Adipocyte (in vitro differentiated cells): ENCODE measurements at regions not wholly inside any gene's neighbourhood (a gene's known extent, or its start where the extent isn't known, plus 50 kb on each side); places are given as distances from the start of the nearest gene placed in this dataset.

Experiments
- DNase-seq: peaks from one replicate; pipeline ENCODE4 v3.0.0-alpha.2; 2015; ENCODE audit warnings: low read depth
- H3K27me3 ChIP-seq: replicated peaks from 2 replicates; pipeline ENCODE4 v1.7.0; 2013; ENCODE audit warnings: mild to moderate bottlenecking, low read length, moderate library complexity; ENCODE audit not compliant: control insufficient read depth, insufficient read depth
- H3K36me3 ChIP-seq: 2 replicates; pipeline ENCODE4 v1.7.0; 2013; ENCODE audit warnings: low read length, mild to moderate bottlenecking, moderate library complexity; ENCODE audit not compliant: control insufficient read depth, insufficient read depth, severe bottlenecking
- H3K4me1 ChIP-seq: 2 replicates; pipeline ENCODE4 v1.7.0; 2013; ENCODE audit warnings: mild to moderate bottlenecking, low read length, moderate library complexity; ENCODE audit not compliant: control insufficient read depth, insufficient read depth
- H3K4me3 ChIP-seq: 2 replicates; pipeline ENCODE4 v1.7.0; 2013; ENCODE audit warnings: mild to moderate bottlenecking, low read length, moderate library complexity
- H3K9ac ChIP-seq: 2 replicates; pipeline ENCODE4 v1.7.0; 2013; ENCODE audit warnings: mild to moderate bottlenecking, low read length, moderate library complexity
- H3K9me3 ChIP-seq: 2 replicates; pipeline ENCODE4 v1.7.0; 2013; ENCODE audit warnings: mild to moderate bottlenecking, low read length, moderate library complexity; ENCODE audit not compliant: control insufficient read depth

DNA sequence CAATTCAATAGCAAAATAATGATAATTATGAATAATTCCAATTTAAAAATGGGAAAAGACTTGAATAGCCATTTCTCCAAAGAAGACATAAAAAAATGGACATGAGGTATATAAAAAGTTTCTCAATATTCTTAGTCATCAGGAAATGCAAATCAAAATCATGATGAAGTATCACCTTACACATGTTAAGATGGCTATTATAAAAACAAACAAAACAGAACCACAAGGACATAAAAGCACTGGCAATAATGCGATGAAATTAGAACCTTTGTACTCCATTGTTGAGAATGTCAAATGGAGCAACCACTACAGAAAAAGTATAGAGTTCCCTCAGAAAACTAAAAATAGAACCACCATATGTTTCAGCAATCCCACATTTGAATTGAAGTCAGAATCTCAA, 1186.1 kb downstream of the SLITRK5 start:
- no peaks in the 10 kb centered on the region for H3K4me1 ChIP-seq

DNA sequence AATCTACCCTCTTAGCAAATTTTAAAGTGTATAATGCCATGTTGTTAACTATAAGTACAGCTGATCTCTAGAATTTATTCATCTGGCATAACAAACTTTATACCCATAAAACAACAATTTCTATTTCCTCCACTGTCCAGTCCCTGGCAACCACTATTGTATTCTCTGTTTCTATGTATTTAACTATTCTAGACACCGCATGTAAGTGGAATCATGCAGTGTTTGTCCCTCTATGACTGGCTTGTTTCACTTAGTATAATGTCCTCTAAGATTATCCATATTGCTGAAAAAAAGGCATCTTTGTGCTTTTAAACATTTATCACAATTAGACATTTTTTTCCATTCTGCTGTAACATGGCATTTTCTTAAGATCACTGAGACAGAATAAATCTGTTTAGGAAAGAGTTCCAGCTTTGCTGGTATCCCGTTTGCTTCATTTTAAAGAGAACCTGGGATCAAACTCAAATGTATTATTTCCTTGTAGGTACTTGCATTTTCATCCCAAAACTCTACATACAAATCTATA, 1191.0 kb downstream of the SLITRK5 start:
- Histone ChIP-seq H3K4me3 (no peak overlapping the region), H3K27me3 (no peaks in the 10 kb centered on the region), H3K36me3 (no peaks in the 10 kb centered on the region), H3K4me1 (no peaks in the 10 kb centered on the region), H3K9ac (no peak overlapping the region), H3K9me3 (peaks cover 2% of the 10 kb centered on the region)
- no peak for DNase-seq

More for the DNA sequence above, 1186.1 kb downstream of the SLITRK5 start:
- H3K4me3 ChIP-seq, result no peak overlapping the region
- H3K9ac ChIP-seq, result no peak overlapping the region
- H3K9me3 ChIP-seq, result peaks cover 11% of the 10 kb centered on the region
- no peaks in the 10 kb centered on the region for H3K36me3 ChIP-seq
- DNase-seq, result no peak
- H3K27me3 ChIP-seq, result no peaks in the 10 kb centered on the region

DNA sequence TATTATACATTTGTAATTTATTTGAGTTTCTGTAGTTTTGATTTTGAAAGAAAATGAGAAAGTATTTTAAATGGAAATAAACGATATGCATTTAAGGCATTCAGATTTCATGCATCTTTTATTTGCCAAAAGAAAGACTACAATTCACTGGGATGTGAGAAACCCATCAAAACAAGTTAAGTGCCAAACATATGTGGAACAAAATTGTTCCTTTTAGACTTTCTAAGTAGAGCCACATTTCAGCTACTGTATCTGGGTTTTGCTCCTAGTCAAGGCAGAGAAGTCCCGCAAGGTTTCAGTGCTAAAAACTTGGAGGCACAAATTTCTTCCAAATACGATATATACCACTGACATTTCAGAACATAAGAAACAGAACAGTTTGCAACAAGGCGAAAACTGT, 1191.9 kb downstream of the SLITRK5 start:
- H3K9ac ChIP-seq, result no peak overlapping the region
- H3K4me3 ChIP-seq, result no peak overlapping the region
- no peaks in the 10 kb centered on the region for H3K36me3 ChIP-seq
- H3K9me3 ChIP-seq, result peaks cover 2% of the 10 kb centered on the region
- H3K27me3 ChIP-seq, result no peaks in the 10 kb centered on the region
- no peaks in the 10 kb centered on the region for H3K4me1 ChIP-seq
- DNase-seq, result no peak

DNA sequence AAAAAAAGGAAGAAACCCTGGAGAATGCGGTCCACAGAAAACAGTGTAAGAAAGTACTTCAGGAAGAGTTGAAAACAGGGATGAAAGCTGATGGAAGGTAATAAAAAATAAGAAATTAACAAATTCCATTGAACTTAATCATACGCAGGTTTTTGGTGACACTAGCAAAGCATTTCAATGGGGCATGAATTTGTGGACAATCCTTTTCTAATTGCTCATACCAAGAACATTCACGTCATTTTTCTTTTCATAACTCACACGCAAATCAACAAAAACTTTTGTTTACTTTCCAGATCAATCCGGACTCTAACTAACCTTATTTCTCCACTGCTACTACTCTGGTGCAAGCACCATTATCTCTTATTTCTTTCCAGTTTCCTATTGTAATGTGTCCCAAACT, 1195.0 kb downstream of the SLITRK5 start:
- DNase-seq, result no peak
- no peak overlapping the region for H3K4me3 ChIP-seq
- no peaks in the 10 kb centered on the region for H3K4me1 ChIP-seq
- no peaks in the 10 kb centered on the region for H3K27me3 ChIP-seq
- H3K9ac ChIP-seq, result no peak overlapping the region
- H3K36me3 ChIP-seq, result no peaks in the 10 kb centered on the region
- H3K9me3 ChIP-seq, result no peaks in the 10 kb centered on the region

DNA sequence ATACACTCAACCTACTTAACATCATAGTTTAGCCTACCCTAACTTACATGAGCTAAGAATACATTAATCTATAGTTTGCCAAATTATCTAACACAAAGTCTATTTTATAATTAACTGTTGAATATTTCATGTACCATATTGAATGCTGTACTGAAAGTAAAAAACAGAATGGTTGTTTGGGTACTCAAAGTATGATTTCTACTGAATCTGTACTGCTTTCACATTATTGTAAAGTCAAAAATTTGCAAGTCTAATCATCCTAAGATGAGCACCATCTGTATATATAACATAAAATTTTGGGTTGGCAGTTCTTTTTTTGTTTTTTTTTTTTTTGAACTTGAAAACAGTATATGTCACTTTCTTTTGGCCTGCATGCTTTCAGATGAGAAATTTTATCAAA, 1212.6 kb downstream of the SLITRK5 start:
- Histone ChIP-seq H3K36me3 (no peaks in the 10 kb centered on the region), H3K9ac (no peak overlapping the region), H3K9me3 (no peaks in the 10 kb centered on the region), H3K4me3 (no peak overlapping the region), H3K4me1 (no peaks in the 10 kb centered on the region), H3K27me3 (no peaks in the 10 kb centered on the region)
- DNase-seq, result no peak

DNA sequence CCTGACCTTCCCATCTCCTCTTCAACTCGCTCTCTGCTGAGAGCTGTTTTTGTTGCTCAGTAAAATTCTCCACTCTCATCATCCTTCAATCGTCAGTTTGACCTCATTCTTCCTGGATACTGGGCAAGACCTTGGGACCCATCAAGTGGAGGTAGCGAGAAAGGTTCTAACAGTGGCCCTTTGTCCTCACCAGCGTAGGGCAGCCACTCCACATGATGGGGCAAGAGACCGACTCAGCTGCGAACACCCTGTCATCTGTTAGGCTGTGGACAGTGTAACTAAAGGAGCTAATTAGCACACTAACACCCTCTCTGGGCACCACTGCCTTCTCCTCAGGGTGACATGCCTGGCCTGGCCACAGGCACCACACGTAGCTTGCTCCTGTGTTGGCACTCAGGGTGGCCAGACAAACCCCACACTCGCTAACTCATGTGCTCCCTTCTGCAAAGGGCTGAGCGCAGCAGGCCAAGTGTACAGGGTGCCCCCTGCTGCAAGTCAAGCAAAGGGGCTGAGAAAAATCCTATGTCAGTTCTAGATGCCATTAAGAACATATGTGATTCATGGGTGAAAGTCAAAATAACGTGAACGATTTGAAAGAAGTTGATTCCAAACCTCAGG, 1216.0 kb downstream of the SLITRK5 start:
- Histone ChIP-seq H3K9ac (no peak overlapping the region), H3K27me3 (no peaks in the 10 kb centered on the region), H3K36me3 (no peaks in the 10 kb centered on the region), H3K9me3 (no peaks in the 10 kb centered on the region), H3K4me1 (no peaks in the 10 kb centered on the region), H3K4me3 (no peak overlapping the region)
- no peak for DNase-seq

DNA sequence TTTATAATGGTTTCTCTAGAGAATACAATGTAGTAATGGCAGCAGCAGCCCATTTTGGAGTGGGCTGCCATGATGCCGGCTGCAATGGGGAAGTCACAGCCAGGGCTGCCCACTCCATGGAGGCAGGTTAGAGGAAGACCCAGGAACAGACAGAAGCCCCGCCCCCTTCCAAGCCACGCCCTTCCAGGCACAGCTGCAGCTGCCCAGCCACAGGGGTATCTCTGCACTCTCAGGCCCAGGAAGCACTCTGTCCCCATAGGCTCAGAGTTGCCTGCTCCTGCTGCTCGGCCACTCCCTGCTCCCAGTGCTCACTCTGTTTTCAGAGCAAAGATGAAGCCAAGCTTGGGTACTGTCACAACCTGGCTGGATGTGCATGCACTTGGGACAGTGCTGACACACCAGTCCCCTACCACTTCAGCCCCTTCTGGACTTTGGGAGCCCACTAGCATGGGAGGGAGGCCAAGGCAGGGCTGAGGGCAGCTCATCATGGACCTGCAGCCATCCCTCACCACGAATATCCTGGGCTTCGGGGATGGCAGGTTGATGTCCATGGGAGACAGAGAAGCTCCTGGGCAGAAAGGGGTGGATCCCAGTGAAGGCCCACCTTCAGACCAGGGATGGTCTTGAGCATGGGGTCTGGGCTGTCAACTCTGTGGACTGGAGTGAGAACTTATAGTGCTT, 1224.2 kb downstream of the SLITRK5 start:
- Histone ChIP-seq H3K9me3 (no peaks in the 10 kb centered on the region), H3K9ac (no peak overlapping the region), H3K4me1 (no peaks in the 10 kb centered on the region), H3K4me3 (no peak overlapping the region), H3K27me3 (no peaks in the 10 kb centered on the region), H3K36me3 (no peaks in the 10 kb centered on the region)
- no peak for DNase-seq

DNA sequence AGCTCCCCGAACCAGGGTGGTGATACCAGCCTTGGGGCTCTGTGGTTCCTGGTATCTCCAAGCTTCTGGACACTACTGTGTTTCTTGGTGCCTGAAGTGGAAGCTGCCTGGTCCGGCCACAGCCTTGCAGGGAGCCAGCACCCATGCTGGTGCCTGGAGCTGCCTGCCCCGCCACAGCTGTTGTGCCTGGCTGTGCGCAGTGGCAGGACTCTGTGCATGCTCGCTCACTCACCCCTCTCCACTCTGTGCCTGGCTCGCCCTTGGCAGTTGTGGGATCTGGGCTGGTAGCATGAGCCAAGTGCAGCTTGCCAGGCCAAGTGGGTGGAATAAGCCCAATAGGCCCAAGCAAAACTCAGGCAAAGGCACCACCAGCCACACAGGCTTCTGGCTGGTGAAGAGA, 1225.3 kb downstream of the SLITRK5 start:
- Histone ChIP-seq H3K27me3 (no peaks in the 10 kb centered on the region), H3K9ac (no peak overlapping the region), H3K36me3 (no peaks in the 10 kb centered on the region), H3K4me1 (no peaks in the 10 kb centered on the region), H3K4me3 (no peak overlapping the region), H3K9me3 (no peaks in the 10 kb centered on the region)
- no peak for DNase-seq

DNA sequence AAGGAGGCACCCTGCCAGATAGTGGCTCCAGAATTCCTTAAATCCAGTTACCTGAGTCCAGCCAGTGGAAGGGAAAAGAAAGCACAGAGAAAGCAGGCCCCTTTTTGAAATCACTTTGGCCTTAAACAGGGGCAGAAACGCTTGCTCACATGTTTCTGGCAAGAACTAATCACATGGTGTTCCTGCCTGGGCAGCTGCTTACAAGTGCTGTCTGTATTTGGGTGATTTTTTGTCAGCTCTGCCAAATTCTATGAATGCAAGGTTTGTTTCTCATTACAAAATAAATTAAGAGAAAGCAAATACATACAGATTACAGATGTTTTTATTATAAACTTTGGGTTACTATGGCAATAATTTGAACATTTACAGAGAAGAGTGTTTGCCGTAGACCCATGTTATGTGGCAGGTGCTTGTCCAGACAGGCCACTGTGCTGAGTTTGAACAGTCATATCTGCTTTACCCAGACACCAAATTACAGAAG, 1237.8 kb downstream of the SLITRK5 start:
- no peak for DNase-seq
- H3K9me3 ChIP-seq, result peaks cover 5% of the 10 kb centered on the region
- peaks cover 3% of the 10 kb centered on the region for H3K4me1 ChIP-seq

DNA sequence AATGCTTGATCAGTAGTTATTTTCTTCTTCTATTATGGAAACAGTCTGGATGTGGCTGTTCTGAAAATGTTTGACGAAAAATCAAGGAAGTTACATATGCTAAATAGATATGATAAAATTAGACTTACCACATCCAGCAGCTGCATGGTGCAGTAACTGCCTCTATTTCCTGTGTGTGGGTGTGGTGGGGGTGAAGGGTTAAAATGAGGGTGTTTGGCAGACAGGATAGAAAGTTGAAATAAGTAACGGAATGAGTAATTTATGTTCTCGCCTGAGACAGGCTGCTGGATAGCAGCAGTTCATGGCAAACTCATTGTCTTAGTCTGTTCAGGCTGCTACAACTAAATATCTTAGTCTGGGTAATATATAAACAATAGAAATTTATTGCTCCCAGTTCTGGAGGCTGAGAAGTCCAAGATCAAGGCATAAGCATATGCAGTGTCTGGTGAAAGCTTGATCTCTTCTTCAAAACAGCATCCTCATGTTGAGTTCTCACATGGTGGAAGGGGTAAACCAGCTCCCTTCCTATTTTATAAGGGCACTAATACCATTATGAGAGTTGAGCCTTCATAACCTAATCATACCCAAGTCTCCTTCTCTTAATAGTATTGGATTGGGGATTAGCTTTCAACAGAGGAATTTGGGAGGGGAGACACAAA, 1248.9 kb downstream of the SLITRK5 start:
- DNase-seq, result no peak
- Histone ChIP-seq H3K9ac (no peak overlapping the region), H3K36me3 (no peaks in the 10 kb centered on the region), H3K4me1 (no peaks in the 10 kb centered on the region), H3K4me3 (no peak overlapping the region), H3K27me3 (no peaks in the 10 kb centered on the region), H3K9me3 (no peaks in the 10 kb centered on the region)

More for the DNA sequence above, 1237.8 kb downstream of the SLITRK5 start:
- Histone ChIP-seq H3K27me3 (no peaks in the 10 kb centered on the region), H3K9ac (no peak overlapping the region), H3K4me3 (no peak overlapping the region), H3K36me3 (no peaks in the 10 kb centered on the region)

DNA sequence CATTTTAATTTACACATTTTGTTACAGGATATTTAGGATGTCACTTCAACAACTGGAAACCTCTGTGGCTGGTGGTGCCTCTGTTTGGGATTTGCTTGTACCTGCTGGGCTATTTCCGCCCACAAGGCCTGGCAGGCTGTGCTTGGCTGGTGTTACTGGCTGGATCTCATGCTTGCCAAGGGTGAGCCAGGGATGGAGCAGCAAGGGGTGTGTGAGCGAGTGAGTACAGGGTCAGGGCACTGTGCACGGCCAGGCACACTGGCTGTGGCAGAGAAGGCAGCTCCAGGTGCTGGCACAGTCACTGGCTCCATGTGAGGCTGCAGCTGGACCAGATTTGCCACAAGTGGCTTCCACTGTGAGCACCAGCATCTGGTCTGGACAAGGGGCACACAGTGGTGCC, 1254.8 kb downstream of the SLITRK5 start:
- no peaks in the 10 kb centered on the region for H3K27me3 ChIP-seq
- no peaks in the 10 kb centered on the region for H3K36me3 ChIP-seq
- H3K4me3 ChIP-seq, result no peak overlapping the region
- no peaks in the 10 kb centered on the region for H3K4me1 ChIP-seq
- no peak overlapping the region for H3K9ac ChIP-seq
- peaks cover 9% of the 10 kb centered on the region for H3K9me3 ChIP-seq
- no peak for DNase-seq
